NB4 (cell line): ENCODE measurements at regions not wholly inside any gene's neighbourhood (a gene's known extent, or its start where the extent isn't known, plus 50 kb on each side); places are given as distances from the start of the nearest gene placed in this dataset.

Source experiments
- DNase-seq: peaks from one replicate; pipeline ENCODE4 v3.0.0; 2010; ENCODE audit warnings: low read depth
- H3K4me3 ChIP-seq: one replicate; pipeline ENCODE4 v1.5.1; 2011; ENCODE audit warnings: mild to moderate bottlenecking, low read depth, low read length, moderate library complexity
- MYC ChIP-seq: IDR thresholded peaks from 2 replicates; pipeline ENCODE4 v1.6.1; 2011; ENCODE audit warnings: low read depth, low read length
- POLR2A ChIP-seq: IDR thresholded peaks from 2 replicates; pipeline ENCODE4 v1.6.1; 2011; ENCODE audit warnings: mild to moderate bottlenecking; ENCODE audit not compliant: insufficient read length; ENCODE audit errors: extremely low read depth
- TF ChIP-seq, protein P1 (sequence below): IDR thresholded peaks from 2 replicates; pipeline ENCODE4 v1.6.1; 2011; ENCODE audit warnings: low read depth, low read length
- TF ChIP-seq, protein P2 (sequence below): IDR thresholded peaks from one replicate; pipeline ENCODE4 v1.5.1; 2012; ENCODE audit warnings: low read depth, low read length

DNA sequence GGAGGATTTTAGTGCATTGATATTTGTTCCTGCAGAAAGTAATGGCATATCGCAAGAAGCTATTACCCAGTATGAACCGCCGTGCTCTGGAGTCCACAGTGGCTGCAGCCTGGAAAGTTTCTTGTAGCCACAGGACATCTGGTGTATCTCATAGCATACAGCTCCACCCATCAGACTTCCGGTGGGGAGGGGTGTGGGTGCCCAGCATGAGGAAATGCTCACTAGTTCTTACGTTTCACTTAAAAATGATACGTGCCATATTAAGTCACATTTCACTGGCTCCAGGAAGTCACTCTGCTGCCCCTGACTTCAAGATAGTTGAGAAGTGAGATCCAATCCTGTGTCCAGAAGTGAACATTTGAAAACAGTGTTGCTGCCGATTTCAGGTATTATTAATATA, 990.4 kb downstream of the GBE1 start:
- DNase-seq, result no peak
- no peak overlapping the region for H3K4me3 ChIP-seq
- TF ChIP-seq, protein P1, sequence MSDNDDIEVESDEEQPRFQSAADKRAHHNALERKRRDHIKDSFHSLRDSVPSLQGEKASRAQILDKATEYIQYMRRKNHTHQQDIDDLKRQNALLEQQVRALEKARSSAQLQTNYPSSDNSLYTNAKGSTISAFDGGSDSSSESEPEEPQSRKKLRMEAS, result no peak
- TF ChIP-seq, protein P2, sequence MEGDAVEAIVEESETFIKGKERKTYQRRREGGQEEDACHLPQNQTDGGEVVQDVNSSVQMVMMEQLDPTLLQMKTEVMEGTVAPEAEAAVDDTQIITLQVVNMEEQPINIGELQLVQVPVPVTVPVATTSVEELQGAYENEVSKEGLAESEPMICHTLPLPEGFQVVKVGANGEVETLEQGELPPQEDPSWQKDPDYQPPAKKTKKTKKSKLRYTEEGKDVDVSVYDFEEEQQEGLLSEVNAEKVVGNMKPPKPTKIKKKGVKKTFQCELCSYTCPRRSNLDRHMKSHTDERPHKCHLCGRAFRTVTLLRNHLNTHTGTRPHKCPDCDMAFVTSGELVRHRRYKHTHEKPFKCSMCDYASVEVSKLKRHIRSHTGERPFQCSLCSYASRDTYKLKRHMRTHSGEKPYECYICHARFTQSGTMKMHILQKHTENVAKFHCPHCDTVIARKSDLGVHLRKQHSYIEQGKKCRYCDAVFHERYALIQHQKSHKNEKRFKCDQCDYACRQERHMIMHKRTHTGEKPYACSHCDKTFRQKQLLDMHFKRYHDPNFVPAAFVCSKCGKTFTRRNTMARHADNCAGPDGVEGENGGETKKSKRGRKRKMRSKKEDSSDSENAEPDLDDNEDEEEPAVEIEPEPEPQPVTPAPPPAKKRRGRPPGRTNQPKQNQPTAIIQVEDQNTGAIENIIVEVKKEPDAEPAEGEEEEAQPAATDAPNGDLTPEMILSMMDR, result no peak
- TF ChIP-seq MYC, result no peak
- TF ChIP-seq POLR2A, result no peak

DNA sequence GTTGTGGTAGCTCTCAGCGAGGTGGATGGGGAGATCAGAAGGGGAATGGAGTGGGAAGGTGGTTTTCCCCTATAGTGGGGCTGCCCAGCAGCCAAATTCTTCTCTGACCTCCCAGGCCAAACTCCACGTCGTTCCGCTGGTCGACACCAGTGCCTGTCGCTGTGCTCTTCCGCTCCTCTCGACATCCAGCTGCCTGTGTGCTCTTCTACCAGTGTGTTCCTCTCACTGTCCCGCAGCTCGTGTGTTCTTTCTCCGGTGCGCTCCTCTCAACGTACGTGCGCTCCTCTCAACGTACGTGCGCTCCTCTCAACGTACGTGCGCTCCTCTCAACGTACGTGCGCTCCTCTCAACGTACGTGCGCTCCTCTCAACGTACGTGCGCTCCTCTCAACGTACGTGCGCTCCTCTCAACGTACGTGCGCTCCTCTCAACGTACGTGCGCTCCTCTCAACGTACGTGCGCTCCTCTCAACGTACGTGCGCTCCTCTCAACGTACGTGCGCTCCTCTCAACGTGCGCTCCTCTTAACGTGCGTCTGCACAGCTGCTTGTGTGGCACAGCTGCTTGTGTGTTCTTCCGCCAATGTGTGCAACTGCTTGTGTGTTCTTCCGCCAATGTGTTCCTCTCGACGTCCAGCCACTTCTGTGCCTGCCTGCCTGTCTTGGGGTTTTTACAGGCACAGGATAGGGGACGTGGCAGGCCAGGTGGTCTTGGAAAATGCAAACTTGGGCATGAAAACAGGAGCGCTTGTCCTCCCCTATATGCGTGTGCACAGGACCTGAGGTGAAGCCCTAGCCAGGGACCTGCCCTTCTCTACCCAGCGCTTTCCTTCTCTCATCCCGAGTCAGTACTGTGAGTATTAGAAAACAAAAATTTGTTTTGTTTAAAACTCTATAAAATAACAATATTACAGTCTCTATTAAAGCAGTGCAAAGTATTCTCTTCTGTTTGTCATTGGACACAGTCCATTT, 991.1 kb downstream of the GBE1 start:
- DNase-seq, result no peak
- TF ChIP-seq, protein P1, result no peak
- no peak for TF ChIP-seq POLR2A
- TF ChIP-seq, protein P2, result no peak
- TF ChIP-seq MYC, result no peak
- H3K4me3 ChIP-seq, result no peak overlapping the region

DNA sequence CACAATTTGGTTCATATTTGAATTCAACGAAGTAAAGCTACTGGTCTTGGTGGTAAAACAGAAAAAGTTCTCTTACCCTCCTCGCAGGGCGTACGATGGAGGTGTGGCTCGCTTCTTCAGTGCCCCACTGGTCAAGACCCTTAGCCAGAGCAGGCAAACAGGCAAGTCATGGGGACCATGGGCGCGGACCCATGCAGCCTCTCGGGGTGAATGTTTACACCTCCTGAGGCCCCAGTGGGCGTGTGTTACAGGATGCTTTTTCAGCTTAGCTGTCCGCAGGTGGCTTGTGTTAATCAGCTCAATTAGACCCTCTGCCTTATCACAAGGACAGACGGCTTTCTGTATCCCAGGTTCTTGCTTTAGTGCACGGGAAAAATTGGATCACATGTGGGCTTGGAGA, 991.8 kb downstream of the GBE1 start:
- H3K4me3 ChIP-seq, result no peak overlapping the region
- no peak for DNase-seq
- TF ChIP-seq, protein P2, result no peak
- TF ChIP-seq, protein P1, result no peak
- no peak for TF ChIP-seq POLR2A
- no peak for TF ChIP-seq MYC

DNA sequence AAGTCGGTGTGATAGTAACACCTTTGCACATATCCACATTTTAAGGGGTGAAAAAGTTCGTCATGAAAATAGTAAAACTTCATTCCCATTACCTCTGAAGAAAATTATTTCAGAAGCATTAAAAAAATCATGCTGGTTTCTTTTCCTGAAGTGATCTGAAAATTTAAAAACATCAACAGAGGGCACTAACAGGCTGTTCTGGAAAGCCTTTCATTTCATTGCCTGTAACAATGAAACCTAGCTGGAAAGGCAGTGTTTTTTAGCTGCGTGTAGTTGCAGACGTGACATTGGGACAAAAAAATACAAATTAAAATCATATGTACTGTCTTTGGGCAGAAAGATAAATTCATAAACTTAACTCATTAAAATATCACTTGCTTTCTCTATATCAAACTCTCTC, 993.8 kb downstream of the GBE1 start:
- DNase-seq, result no peak
- no peak overlapping the region for H3K4me3 ChIP-seq
- TF ChIP-seq, protein P2, result no peak
- no peak for TF ChIP-seq POLR2A
- TF ChIP-seq, protein P1, result no peak
- no peak for TF ChIP-seq MYC

DNA sequence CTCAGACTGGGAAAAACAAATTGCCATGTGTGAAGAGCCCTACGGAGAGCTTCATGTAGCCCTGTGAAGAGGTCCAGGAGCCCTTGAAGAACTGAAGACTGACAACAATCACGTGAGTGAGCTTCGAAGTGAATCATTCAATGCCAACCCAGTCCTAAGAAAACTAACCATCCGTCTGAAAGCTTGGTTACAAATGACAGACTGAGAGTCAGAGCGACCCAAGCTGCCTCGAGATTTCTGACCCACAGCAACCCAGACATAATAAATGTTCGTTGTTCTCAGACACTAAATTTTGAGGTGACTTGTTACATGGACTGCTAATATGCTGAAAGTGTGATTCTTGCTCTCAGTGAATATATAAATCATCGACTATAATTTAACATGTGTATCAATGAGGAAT, 987.2 kb upstream of the ROBO1 start:
- no peak for DNase-seq
- no peak overlapping the region for H3K4me3 ChIP-seq
- no peak for TF ChIP-seq MYC

DNA sequence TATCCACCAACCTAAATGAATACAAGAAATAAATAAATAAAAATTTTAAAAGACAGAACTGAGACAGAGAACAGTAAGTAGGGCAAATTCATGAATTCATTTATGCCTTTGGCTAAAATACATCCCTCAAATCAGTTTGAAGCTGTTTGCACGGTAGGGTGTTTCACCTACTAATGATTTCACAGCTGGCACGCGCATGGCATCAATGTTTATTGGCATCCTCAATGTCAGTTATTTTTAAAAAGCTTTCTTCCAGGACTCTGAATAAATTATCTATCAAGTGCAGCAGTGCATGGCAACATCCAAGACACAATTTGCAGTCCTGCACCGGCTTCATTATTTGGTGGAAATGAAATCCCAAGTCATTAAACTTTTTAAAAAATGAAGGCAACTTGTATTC, 985.2 kb upstream of the ROBO1 start:
- TF ChIP-seq, protein P2, result no peak
- H3K4me3 ChIP-seq, result no peak overlapping the region
- DNase-seq, result no peak
